Prostate gland (tissue), 2 donors: ENCODE measurements at regions not wholly inside any gene's neighbourhood (a gene's known extent, or its start where the extent isn't known, plus 50 kb on each side); places are given as distances from the start of the nearest gene placed in this dataset.

ENCODE experiments used
- DNase-seq: peaks from one replicate; pipeline ENCODE4 v3.0.0-alpha.2; 2019; ENCODE audit warnings: low spot score
- H3K27ac ChIP-seq, 2 donors: fragments of 200-600 bp; sonication (generic); 2 replicates each; pipeline ENCODE4 v1.5.1; 2017 to 2019
- H3K27me3 ChIP-seq: fragments of 200-600 bp; sonication (generic); replicated peaks from 2 replicates; pipeline ENCODE4 v1.5.1; 2019; ENCODE audit not compliant: insufficient read depth
- H3K36me3 ChIP-seq, 2 donors: fragments of 200-600 bp; sonication (generic); 1 replicate in 1 of 2; 2 replicates in 1 of 2; pipeline versions ENCODE4 v1.5.1 to v1.8.1; 2017 to 2019
- H3K4me1 ChIP-seq: fragments of 200-600 bp; sonication (generic); replicated peaks from 2 replicates; pipeline ENCODE4 v1.5.1; 2019
- H3K4me3 ChIP-seq, 2 donors: fragments of 200-600 bp; sonication (generic); 2 replicates each; pipeline ENCODE4 v1.5.1; 2017 to 2019
- H3K9me3 ChIP-seq: fragments of 200-600 bp; sonication (generic); 2 replicates; pipeline ENCODE4 v1.5.1; 2017
- CTCF ChIP-seq, 4 experiments: fragments of 200-600 bp in 2 of 4; fragments of 450-650 bp in 2 of 4; sonication (generic) in 2 of 4; IDR thresholded peaks; 1 replicate in 3 of 4; 2 replicates in 1 of 4; pipeline ENCODE4 v1.5.1; 2016 to 2019; ENCODE audit warnings: antibody characterized with exemption in 4 of 4, mild to moderate bottlenecking in 2 of 4, moderate library complexity in 2 of 4
- POLR2A ChIP-seq: fragments of 450-650 bp; IDR thresholded peaks from one replicate; pipeline ENCODE4 v1.6.1; 2016; ENCODE audit warnings: antibody characterized with exemption, mild to moderate bottlenecking
- POLR2AphosphoS5 ChIP-seq: sonication (generic); formaldehyde crosslinking; IDR thresholded peaks from one replicate; pipeline ENCODE4 v1.6.1; 2017; ENCODE audit warnings: antibody characterized with exemption
- WGBS: methylation state at CpG from one replicate; pipeline ENCODE4 v1.1.5; 2018; 5-methylcytosine and 5-hydroxymethylcytosine counted together
- intact Hi-C: fragments of 100-400 bp; cut with DNase I; formaldehyde crosslinking; loops from one replicate; pipeline ENCODE4 v1.14.2; 2022

- intact Hi-C loops = no loop called here
- H3K4me1 ChIP-seq = no peaks in the 10 kb centered on the region
- DNase-seq = no peak
- H3K4me3 ChIP-seq = no peak overlapping the region
- WGBS = 89% methylated on average over 2 of the region's 2 CpGs
- H3K27ac ChIP-seq = no peak overlapping the region
- H3K27me3 ChIP-seq = no peaks in the 10 kb centered on the region
- H3K36me3 ChIP-seq = no peaks in the 10 kb centered on the region
- TF ChIP-seq CTCF (IDR thresholded peaks at IDR 0.05) (no peak), POLR2AphosphoS5 (no peak), POLR2A (no peak)
- H3K9me3 ChIP-seq = no peaks in the 10 kb centered on the region
These were observed 97.5 kb upstream of the HS3ST3A1 start for GRCh38 chr17:13699261-13699660.

GRCh38 chr17:13702266-13702665 is 100.5 kb upstream of the HS3ST3A1 start:
- H3K36me3 ChIP-seq = no peaks in the 10 kb centered on the region
- intact Hi-C loops = no loop called here
- H3K4me3 ChIP-seq = no peak overlapping the region
- no peaks in the 10 kb centered on the region for H3K4me1 ChIP-seq
- no peak for DNase-seq
- H3K9me3 ChIP-seq = no peaks in the 10 kb centered on the region
- no peaks in the 10 kb centered on the region for H3K27me3 ChIP-seq
- WGBS = 18% methylated on average over 1 of the region's 1 CpG
- no peak overlapping the region for H3K27ac ChIP-seq
- no peak for TF ChIP-seq POLR2A
- TF ChIP-seq POLR2AphosphoS5 = no peak
- no peak for TF ChIP-seq CTCF (IDR thresholded peaks at IDR 0.05)

GRCh38 chr17:13704333-13704732 is 102.6 kb upstream of the HS3ST3A1 start:
- intact Hi-C loops = no loop called here
- Histone ChIP-seq H3K4me3 (no peak overlapping the region), H3K27me3 (no peaks in the 10 kb centered on the region), H3K36me3 (no peaks in the 10 kb centered on the region), H3K9me3 (no peaks in the 10 kb centered on the region), H3K27ac (no peak overlapping the region), H3K4me1 (no peaks in the 10 kb centered on the region)
- no peak for DNase-seq
- no peak for TF ChIP-seq POLR2AphosphoS5
- TF ChIP-seq POLR2A = no peak
- no peak for TF ChIP-seq CTCF (IDR thresholded peaks at IDR 0.05)
- WGBS = 39% methylated on average over 1 of the region's 1 CpG

- WGBS = 83% methylated on average over 7 of the region's 7 CpGs
These were observed 103.5 kb upstream of the HS3ST3A1 start for GRCh38 chr17:13705221-13705620.

More at GRCh38 chr17:13705221-13705620, 103.5 kb upstream of the HS3ST3A1 start:
- intact Hi-C loops = no loop called here
- TF ChIP-seq POLR2A (no peak), CTCF (IDR thresholded peaks at IDR 0.05) (no peak), POLR2AphosphoS5 (no peak)
- H3K36me3 ChIP-seq = no peaks in the 10 kb centered on the region
- no peak overlapping the region for H3K27ac ChIP-seq
- no peak overlapping the region for H3K4me3 ChIP-seq
- H3K27me3 ChIP-seq = no peaks in the 10 kb centered on the region
- H3K9me3 ChIP-seq = no peaks in the 10 kb centered on the region
- no peaks in the 10 kb centered on the region for H3K4me1 ChIP-seq
- DNase-seq = no peak
